ENCODE measurements at regions not wholly inside any gene's neighbourhood (a gene's known extent, or its start where the extent isn't known, plus 50 kb on each side); places are given as distances from the start of the nearest gene placed in this dataset.

DNA sequence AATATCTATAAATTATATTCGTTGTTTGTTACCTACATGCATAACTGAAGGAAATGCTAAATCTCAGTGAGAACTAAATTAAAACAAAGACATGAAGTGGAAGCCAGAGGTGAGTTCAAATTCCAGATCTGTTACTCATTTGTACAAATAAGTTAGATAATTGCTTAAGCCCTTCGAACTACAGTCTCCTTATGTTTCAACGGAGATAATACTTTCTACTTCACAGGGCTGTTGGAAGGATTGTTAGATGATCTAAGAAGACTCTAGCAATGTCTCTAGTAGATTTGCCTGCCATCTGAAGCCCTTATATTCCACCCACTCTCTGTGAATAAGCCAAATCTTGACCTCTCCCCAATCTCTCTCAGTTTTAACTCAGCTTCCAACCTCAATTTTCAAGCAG lies 125.8 kb downstream of the P2RY1 start:
- TF ChIP-seq, protein P1, sequence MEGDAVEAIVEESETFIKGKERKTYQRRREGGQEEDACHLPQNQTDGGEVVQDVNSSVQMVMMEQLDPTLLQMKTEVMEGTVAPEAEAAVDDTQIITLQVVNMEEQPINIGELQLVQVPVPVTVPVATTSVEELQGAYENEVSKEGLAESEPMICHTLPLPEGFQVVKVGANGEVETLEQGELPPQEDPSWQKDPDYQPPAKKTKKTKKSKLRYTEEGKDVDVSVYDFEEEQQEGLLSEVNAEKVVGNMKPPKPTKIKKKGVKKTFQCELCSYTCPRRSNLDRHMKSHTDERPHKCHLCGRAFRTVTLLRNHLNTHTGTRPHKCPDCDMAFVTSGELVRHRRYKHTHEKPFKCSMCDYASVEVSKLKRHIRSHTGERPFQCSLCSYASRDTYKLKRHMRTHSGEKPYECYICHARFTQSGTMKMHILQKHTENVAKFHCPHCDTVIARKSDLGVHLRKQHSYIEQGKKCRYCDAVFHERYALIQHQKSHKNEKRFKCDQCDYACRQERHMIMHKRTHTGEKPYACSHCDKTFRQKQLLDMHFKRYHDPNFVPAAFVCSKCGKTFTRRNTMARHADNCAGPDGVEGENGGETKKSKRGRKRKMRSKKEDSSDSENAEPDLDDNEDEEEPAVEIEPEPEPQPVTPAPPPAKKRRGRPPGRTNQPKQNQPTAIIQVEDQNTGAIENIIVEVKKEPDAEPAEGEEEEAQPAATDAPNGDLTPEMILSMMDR (IDR thresholded peaks at IDR 0.05; ENCODE audit: partially characterized antibody, unreplicated experiment): no peak
- Mint-ChIP-seq H3K9me3 (ENCODE audit: unreplicated experiment) (no peaks in the 10 kb centered on the region), H3K4me3 (ENCODE audit: unreplicated experiment) (no peak overlapping the region), H3K4me1 (ENCODE audit: low read depth, unreplicated experiment) (no peaks in the 10 kb centered on the region), H3K27me3 (ENCODE audit: unreplicated experiment) (no peaks in the 10 kb centered on the region), H3K36me3 (ENCODE audit: unreplicated experiment) (no peaks in the 10 kb centered on the region), H3K27ac (ENCODE audit: unreplicated experiment) (no peak overlapping the region)
- DNase-seq: no peak

DNA sequence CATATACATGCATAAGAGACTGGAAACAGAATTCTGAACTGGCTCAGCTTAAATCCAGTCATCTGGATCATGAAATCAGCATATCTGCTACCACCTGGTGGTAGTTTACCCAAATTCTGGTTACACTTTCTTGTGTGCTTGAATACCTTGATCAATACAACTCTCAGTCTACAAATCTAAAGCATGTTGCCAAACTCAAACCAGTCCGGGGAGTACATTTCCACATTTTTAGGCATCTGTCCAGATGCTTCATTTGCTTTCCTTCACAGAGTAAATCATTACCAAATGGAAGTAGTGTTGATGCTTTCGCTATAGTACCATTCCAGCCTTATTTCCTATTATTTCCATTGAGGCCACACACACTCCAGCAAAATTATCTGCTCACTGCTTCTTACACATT lies 126.4 kb downstream of the P2RY1 start:
- TF ChIP-seq, protein P1 (IDR thresholded peaks at IDR 0.05; ENCODE audit: partially characterized antibody, unreplicated experiment): peak; percentile 49
- Mint-ChIP-seq H3K9me3 (ENCODE audit: unreplicated experiment) (no peaks in the 10 kb centered on the region), H3K36me3 (ENCODE audit: unreplicated experiment) (no peaks in the 10 kb centered on the region), H3K27ac (ENCODE audit: unreplicated experiment) (no peak overlapping the region), H3K4me1 (ENCODE audit: low read depth, unreplicated experiment) (no peaks in the 10 kb centered on the region), H3K4me3 (ENCODE audit: unreplicated experiment) (no peak overlapping the region), H3K27me3 (ENCODE audit: unreplicated experiment) (no peaks in the 10 kb centered on the region)
- DNase-seq: no peak

DNA sequence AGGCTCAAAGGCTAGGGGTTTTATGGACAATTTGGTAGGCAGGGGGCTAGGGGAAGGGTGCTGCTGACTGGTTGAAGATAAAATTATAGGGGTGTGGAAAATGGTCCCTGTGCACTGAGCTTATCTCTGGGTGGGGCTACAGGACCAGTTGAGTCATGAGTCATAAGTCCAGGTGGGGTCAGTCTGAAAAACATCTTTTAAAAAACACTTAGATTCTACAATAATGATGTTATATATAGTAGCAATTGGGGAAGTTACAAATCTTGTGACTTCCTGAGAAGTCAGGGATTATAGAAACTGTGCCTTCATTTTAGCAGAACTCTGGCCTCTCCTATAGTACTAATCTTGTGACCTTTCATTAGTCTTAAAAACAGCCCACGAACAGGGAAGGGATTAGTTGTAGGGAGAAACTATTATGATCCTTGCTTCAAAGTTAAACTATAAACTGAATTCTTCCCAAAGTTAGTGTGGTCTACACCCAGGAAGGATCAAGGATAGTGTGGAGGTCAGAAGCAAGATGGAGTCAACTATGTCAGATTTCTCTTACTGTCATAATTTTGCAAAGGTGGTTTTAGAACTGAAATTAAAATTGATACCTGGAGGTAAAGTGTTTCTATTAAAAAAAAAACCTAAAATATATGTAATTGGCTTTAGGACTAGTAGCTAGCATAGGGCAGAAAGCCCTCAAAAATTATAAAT lies 130.1 kb downstream of the P2RY1 start:
- Mint-ChIP-seq H3K36me3 (ENCODE audit: unreplicated experiment) (no peaks in the 10 kb centered on the region), H3K4me1 (ENCODE audit: low read depth, unreplicated experiment) (no peaks in the 10 kb centered on the region), H3K27me3 (ENCODE audit: unreplicated experiment) (no peaks in the 10 kb centered on the region), H3K9me3 (ENCODE audit: unreplicated experiment) (no peaks in the 10 kb centered on the region), H3K4me3 (ENCODE audit: unreplicated experiment) (no peak overlapping the region), H3K27ac (ENCODE audit: unreplicated experiment) (no peak overlapping the region)
- TF ChIP-seq, protein P1 (IDR thresholded peaks at IDR 0.05; ENCODE audit: partially characterized antibody, unreplicated experiment): no peak
- DNase-seq: no peak

DNA sequence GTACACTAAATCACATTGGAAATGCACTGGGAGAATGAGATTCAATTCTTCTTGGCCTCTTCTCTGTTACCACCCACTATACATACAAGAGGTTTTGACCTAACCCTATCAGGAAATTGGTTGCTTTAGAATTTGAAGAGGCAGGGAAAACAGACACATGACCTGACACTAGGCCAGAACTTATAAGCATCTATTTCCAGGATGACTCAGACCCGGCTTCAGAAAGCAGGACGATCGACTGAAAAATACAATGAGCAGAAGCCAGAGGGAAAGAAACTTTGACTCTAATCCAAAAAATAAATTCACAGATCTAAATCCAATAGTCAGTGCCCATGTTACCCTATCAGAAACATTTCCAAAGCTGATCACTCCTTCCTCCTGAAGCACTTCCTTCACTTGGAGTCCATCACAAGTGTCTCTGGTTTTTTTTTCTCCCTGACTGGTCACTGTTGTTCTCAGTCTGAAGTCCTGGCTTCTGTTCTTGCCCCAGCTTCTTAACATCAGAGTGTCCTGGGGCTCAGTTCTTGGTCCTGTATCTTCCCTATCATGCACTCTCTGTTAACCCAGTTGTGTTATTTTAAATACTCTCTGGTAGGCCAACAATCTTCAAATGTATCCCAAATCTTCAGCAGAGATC lies 133.6 kb downstream of the P2RY1 start:
- DNase-seq: no peak
- Mint-ChIP-seq H3K27ac (ENCODE audit: unreplicated experiment) (no peak overlapping the region), H3K9me3 (ENCODE audit: unreplicated experiment) (no peaks in the 10 kb centered on the region), H3K4me1 (ENCODE audit: low read depth, unreplicated experiment) (no peaks in the 10 kb centered on the region), H3K27me3 (ENCODE audit: unreplicated experiment) (no peaks in the 10 kb centered on the region), H3K4me3 (ENCODE audit: unreplicated experiment) (no peak overlapping the region), H3K36me3 (ENCODE audit: unreplicated experiment) (no peaks in the 10 kb centered on the region)
- TF ChIP-seq, protein P1 (IDR thresholded peaks at IDR 0.05; ENCODE audit: partially characterized antibody, unreplicated experiment): no peak

DNA sequence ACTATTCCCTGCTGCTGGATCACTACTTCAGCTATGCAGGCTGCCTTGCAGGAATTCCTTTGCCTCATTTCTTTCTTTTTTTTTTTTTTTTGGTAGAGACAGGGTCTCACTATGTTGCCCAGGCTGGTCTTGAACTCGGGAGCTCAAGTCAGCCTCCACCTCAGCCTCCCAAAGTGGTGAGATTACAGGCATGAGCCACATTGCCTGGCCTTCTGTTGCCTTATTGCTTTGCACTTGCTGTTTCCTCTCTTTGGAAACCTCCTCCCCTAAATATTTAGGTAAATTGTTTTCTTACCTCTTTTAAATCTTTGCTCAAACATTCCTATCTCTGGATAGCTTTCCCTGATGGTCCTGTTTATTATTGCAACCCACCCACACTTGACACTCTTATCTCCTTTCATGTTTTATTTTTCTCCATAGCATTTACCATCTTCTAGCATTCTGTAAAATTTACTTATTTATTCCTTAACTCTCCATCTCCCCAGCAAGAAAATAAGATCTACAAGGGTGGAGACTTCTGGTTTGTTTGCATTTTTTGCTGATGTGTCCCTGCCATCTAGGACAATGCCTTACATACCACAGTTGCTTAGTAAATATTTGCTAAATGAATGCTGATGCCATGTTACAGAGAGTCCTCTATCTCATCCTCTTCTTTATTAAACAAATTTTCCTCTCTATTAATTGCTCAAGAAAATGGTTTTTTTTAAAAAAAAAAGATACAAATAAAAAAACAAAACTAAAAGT lies 134.8 kb downstream of the P2RY1 start:
- Mint-ChIP-seq H3K36me3 (ENCODE audit: unreplicated experiment) (no peaks in the 10 kb centered on the region), H3K4me3 (ENCODE audit: unreplicated experiment) (no peak overlapping the region), H3K27ac (ENCODE audit: unreplicated experiment) (no peak overlapping the region), H3K4me1 (ENCODE audit: low read depth, unreplicated experiment) (no peaks in the 10 kb centered on the region), H3K27me3 (ENCODE audit: unreplicated experiment) (no peaks in the 10 kb centered on the region), H3K9me3 (ENCODE audit: unreplicated experiment) (no peaks in the 10 kb centered on the region)
- no peak for DNase-seq
- TF ChIP-seq, protein P1 (IDR thresholded peaks at IDR 0.05; ENCODE audit: partially characterized antibody, unreplicated experiment): no peak
